Prostate gland (tissue), 2 donors: ENCODE measurements at regions not wholly inside any gene's neighbourhood (a gene's known extent, or its start where the extent isn't known, plus 50 kb on each side); places are given as distances from the start of the nearest gene placed in this dataset.
"Not testable (repeated sequence)": the region's sequence is repeated elsewhere in the genome, so short reads cannot be mapped to it uniquely, and the experiment has no call there.

Source experiments
- DNase-seq: peaks from one replicate; pipeline ENCODE4 v3.0.0-alpha.2; 2019; ENCODE audit warnings: low spot score
- H3K27ac ChIP-seq, 2 donors: fragments of 200-600 bp; sonication (generic); 2 replicates each; pipeline ENCODE4 v1.5.1; 2017 to 2019
- H3K27me3 ChIP-seq: fragments of 200-600 bp; sonication (generic); replicated peaks from 2 replicates; pipeline ENCODE4 v1.5.1; 2019; ENCODE audit not compliant: insufficient read depth
- H3K36me3 ChIP-seq, 2 donors: fragments of 200-600 bp; sonication (generic); 1 replicate in 1 of 2; 2 replicates in 1 of 2; pipeline versions ENCODE4 v1.5.1 to v1.8.1; 2017 to 2019
- H3K4me1 ChIP-seq: fragments of 200-600 bp; sonication (generic); replicated peaks from 2 replicates; pipeline ENCODE4 v1.5.1; 2019
- H3K4me3 ChIP-seq, 2 donors: fragments of 200-600 bp; sonication (generic); 2 replicates each; pipeline ENCODE4 v1.5.1; 2017 to 2019
- H3K9me3 ChIP-seq: fragments of 200-600 bp; sonication (generic); 2 replicates; pipeline ENCODE4 v1.5.1; 2017
- CTCF ChIP-seq, 4 experiments: fragments of 200-600 bp in 2 of 4; fragments of 450-650 bp in 2 of 4; sonication (generic) in 2 of 4; IDR thresholded peaks; 1 replicate in 3 of 4; 2 replicates in 1 of 4; pipeline ENCODE4 v1.5.1; 2016 to 2019; ENCODE audit warnings: antibody characterized with exemption in 4 of 4, mild to moderate bottlenecking in 2 of 4, moderate library complexity in 2 of 4
- POLR2A ChIP-seq: fragments of 450-650 bp; IDR thresholded peaks from one replicate; pipeline ENCODE4 v1.6.1; 2016; ENCODE audit warnings: antibody characterized with exemption, mild to moderate bottlenecking
- POLR2AphosphoS5 ChIP-seq: sonication (generic); formaldehyde crosslinking; IDR thresholded peaks from one replicate; pipeline ENCODE4 v1.6.1; 2017; ENCODE audit warnings: antibody characterized with exemption
- WGBS: methylation state at CpG from one replicate; pipeline ENCODE4 v1.1.5; 2018; 5-methylcytosine and 5-hydroxymethylcytosine counted together
- intact Hi-C: fragments of 100-400 bp; cut with DNase I; formaldehyde crosslinking; loops from one replicate; pipeline ENCODE4 v1.14.2; 2022

DNA sequence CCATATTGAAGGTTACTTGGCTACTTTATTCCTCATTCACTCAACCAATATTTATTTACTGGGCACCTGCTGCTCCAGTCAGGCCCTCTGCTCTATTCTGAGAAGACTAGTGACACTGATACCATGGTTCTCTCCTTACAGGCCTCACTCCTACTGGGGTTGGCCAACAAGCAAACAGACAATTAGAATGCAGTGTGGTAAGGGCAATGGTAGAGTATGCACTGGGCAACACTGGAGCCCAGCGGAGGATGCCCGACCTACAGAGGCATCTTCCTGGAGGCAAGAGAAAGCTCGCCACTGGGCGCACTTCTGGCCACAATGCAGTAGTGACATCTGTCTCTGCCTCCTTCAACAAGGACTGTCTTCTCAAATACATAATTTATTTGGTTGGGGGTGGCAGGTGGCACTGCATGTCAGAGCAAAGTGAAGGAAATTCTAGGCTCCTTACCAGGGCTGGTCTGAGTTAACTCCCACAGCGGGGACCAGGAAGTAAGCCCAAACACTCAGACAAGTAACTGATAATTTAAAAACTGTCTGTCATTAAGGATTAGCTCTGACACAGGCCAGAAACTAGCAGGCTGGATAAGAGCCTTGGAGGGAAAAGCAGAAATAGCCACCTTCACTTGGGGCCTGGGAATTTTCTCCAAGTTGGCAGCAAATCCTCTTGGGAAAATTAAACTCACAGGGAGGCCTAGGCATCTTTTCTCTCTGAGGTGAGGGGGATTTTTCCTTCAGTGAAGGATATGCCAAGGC, 150.7 kb upstream of the EOLA2 start:
- no peak for DNase-seq
- Histone ChIP-seq H3K36me3 (no peaks in the 10 kb centered on the region), H3K27me3 (no peaks in the 10 kb centered on the region), H3K4me1 (no peaks in the 10 kb centered on the region), H3K27ac (no peak overlapping the region), H3K4me3 (no peak overlapping the region), H3K9me3 (no peaks in the 10 kb centered on the region)
- TF ChIP-seq CTCF (IDR thresholded peaks at IDR 0.05) (no peak), POLR2A (no peak), POLR2AphosphoS5 (no peak)
- WGBS = 100% methylated on average over 5 of the region's 5 CpGs
- intact Hi-C loops = no loop called here

DNA sequence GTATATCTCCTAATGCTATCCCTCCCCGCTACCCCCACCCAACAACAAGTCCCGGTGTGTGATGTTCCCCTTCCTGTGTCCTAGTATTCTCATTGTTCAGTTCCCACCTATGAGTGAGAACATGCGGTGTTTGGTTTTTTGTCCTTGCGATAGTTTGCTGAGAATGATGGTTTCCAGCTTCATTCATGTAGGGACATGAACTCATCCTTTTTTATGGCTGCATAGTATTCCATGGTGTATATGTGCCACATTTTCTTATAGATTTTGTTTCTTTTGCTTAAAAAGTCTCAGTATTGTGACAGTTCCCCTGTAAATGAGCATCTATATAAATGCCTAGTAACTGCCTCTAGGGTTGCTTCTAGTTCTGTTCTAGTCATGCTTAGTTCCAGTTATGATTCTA, 153.0 kb upstream of the EOLA2 start:
- H3K4me1 ChIP-seq, H3K36me3 ChIP-seq, intact Hi-C loops, H3K4me3 ChIP-seq, H3K27me3 ChIP-seq, H3K9me3 ChIP-seq, DNase-seq, H3K27ac ChIP-seq: not testable (repeated sequence)
- 94% methylated on average over 4 of the region's 4 CpGs for WGBS

DNA sequence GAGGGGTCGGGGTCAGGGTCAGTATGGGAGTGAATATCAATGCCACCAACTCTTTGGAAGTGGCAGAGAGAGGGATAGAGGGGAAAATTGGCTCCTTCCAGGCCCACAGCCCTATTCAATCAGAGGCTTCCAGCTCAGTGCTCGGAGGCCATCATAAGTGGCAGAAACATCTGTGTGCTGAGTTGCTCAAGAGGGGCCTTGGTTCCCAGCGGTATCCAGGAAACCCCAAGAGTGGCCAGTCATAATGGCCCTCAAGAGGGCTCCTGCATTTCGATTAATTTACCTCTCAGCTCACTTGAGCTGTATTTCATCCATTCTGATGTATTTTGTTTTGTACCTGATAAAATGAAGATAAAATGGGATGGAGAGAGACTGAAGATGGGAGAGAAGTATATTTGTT, 154.3 kb upstream of the EOLA2 start:
- Histone ChIP-seq H3K36me3 (no peaks in the 10 kb centered on the region), H3K9me3 (no peaks in the 10 kb centered on the region), H3K27ac (no peak overlapping the region), H3K4me1 (no peaks in the 10 kb centered on the region), H3K4me3 (no peak overlapping the region), H3K27me3 (no peaks in the 10 kb centered on the region)
- TF ChIP-seq CTCF (IDR thresholded peaks at IDR 0.05) (no peak), POLR2A (no peak), POLR2AphosphoS5 (no peak)
- 93% methylated on average over 4 of the region's 4 CpGs for WGBS
- intact Hi-C loops = no loop called here
- no peak for DNase-seq

DNA sequence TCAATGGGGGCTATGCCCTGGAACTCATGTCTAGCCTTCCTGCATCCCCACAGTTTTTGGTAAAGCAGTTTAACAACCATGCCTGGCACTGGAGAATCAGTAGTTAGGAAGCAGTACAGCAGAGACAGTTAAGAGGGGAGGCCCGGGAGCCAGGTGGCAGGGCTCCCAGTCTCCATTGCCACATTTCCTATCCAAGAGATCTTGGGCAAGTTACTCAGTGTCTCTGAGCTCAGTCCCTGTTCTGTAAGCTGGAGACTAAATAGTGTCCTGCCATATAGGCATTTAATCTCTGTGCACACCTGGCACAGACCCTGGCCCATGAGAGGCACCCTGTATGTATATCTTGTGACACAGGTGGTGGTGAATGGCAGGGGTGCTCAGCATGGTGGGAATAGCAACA, 156.1 kb upstream of the EOLA2 start:
- Histone ChIP-seq H3K4me3 (no peak overlapping the region), H3K9me3 (no peaks in the 10 kb centered on the region), H3K36me3 (no peaks in the 10 kb centered on the region), H3K27me3 (no peaks in the 10 kb centered on the region), H3K27ac (no peak overlapping the region), H3K4me1 (no peaks in the 10 kb centered on the region)
- DNase-seq = no peak
- 14% methylated on average over 1 of the region's 1 CpG for WGBS
- intact Hi-C loops = no loop called here
- no peak for TF ChIP-seq POLR2A

DNA sequence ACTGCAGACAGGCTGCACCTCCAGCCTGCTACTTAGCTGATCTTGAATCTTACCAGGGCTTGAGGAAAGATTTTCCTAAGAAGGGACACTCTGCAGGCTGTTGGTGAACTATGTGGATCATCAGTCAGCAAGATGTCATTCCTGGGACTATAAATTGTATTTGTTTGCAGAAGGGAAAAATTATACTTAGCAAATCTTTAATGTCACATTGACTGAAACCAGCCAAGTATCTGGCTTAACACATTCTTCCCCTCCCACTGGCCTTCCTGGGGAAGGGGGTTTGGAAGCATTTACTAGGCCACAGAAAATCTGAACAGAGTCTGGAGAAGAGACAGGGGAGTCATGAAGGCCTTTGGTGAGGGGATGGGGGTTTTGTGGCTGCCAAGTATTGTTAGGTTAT, 156.7 kb upstream of the EOLA2 start:
- H3K36me3 ChIP-seq = no peaks in the 10 kb centered on the region
- no peak for DNase-seq
- no peaks in the 10 kb centered on the region for H3K27me3 ChIP-seq
- intact Hi-C loops = no loop called here
- no peaks in the 10 kb centered on the region for H3K9me3 ChIP-seq
- TF ChIP-seq CTCF (IDR thresholded peaks at IDR 0.05) (no peak), POLR2AphosphoS5 (no peak), POLR2A (no peak)
- H3K4me3 ChIP-seq = no peak overlapping the region
- no peaks in the 10 kb centered on the region for H3K4me1 ChIP-seq
- no peak overlapping the region for H3K27ac ChIP-seq

DNA sequence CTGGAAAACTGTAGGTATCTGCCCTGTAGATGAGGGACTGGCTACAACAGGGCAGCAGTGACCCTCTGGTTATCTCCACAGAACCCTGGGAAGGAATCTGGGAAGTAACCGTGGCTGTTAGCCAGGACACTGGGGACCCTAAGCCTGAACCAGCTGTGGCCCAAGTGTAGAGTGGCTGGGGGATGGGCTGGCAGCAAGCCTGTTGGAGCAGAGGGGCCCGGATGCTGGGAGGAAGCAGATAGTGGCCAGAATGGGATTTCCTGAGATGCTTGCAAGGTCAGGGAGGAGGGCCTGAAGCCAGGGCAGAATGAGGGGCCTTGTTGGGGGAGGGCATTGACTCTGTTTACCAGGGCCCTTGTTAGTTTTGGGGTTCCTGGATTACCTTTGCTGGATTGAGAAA, 161.0 kb upstream of the EOLA2 start:
- H3K4me3 ChIP-seq = no peak overlapping the region
- WGBS = 61% methylated on average over 2 of the region's 2 CpGs
- no peak for DNase-seq
- no peaks in the 10 kb centered on the region for H3K27me3 ChIP-seq
- no peaks in the 10 kb centered on the region for H3K36me3 ChIP-seq
- intact Hi-C loops = no loop called here
- no peak overlapping the region for H3K27ac ChIP-seq
- no peak for TF ChIP-seq POLR2A
- TF ChIP-seq POLR2AphosphoS5 = no peak
- no peaks in the 10 kb centered on the region for H3K4me1 ChIP-seq
- no peaks in the 10 kb centered on the region for H3K9me3 ChIP-seq
